Testis (tissue), 2 donors: ENCODE measurements at regions not wholly inside any gene's neighbourhood (a gene's known extent, or its start where the extent isn't known, plus 50 kb on each side); places are given as distances from the start of the nearest gene placed in this dataset.

ENCODE experiments used
- CTCF ChIP-seq, 3 experiments: fragments of 450-650 bp in 2 of 3; fragments of 200-600 bp in 1 of 3; sonication (generic) in 1 of 3; IDR thresholded peaks; one replicate each; pipeline ENCODE4 v1.5.1; 2016 to 2019; ENCODE audit warnings: antibody characterized with exemption in 3 of 3, mild to moderate bottlenecking in 2 of 3, moderate library complexity in 1 of 3
- POLR2A ChIP-seq: fragments of 450-650 bp; IDR thresholded peaks from one replicate; pipeline ENCODE4 v1.6.1; 2017; ENCODE audit warnings: antibody characterized with exemption, mild to moderate bottlenecking, moderate library complexity

- no peak for TF ChIP-seq CTCF (IDR thresholded peaks at IDR 0.05)
- TF ChIP-seq POLR2A: no peak
Observed at GRCh38 chrY:15749533-15750433, 1225.5 kb downstream of the NLGN4Y start.
